ENCODE measurements at regions not wholly inside any gene's neighbourhood (a gene's known extent, or its start where the extent isn't known, plus 50 kb on each side); places are given as distances from the start of the nearest gene placed in this dataset.

- no peak for DNase-seq
Measured at GRCh38 chr21:15247613-15248012, 182.8 kb upstream of the NRIP1 start.

GRCh38 chr21:15249285-15249993 lies 184.6 kb upstream of the NRIP1 start:
- DNase-seq: no peak

- no peak for DNase-seq
Measured at GRCh38 chr21:15250384-15250783, 185.6 kb upstream of the NRIP1 start.

GRCh38 chr21:15252431-15252830 lies 187.6 kb upstream of the NRIP1 start:
- no peak for DNase-seq

GRCh38 chr21:15254111-15254510 lies 189.3 kb upstream of the NRIP1 start:
- DNase-seq: no peak

GRCh38 chr21:15255261-15255660 lies 190.5 kb upstream of the NRIP1 start:
- DNase-seq: no peak

- DNase-seq: no peak
Measured at GRCh38 chr21:15255763-15256162, 191.0 kb upstream of the NRIP1 start.

- DNase-seq: no peak
Measured at GRCh38 chr21:15256996-15257395, 192.2 kb upstream of the NRIP1 start.

GRCh38 chr21:15257646-15258045 lies 192.8 kb upstream of the NRIP1 start:
- DNase-seq: no peak

GRCh38 chr21:15259824-15260223 lies 195.0 kb upstream of the NRIP1 start:
- no peak for DNase-seq

GRCh38 chr21:15260604-15261003 lies 195.8 kb upstream of the NRIP1 start:
- DNase-seq: no peak

GRCh38 chr21:15264084-15264665 lies 199.4 kb upstream of the NRIP1 start:
- no peak for DNase-seq

GRCh38 chr21:15272171-15272570 lies 207.4 kb upstream of the NRIP1 start:
- DNase-seq: no peak

GRCh38 chr21:15272591-15272990 lies 207.8 kb upstream of the NRIP1 start:
- no peak for DNase-seq

- DNase-seq: no peak
Measured at GRCh38 chr21:15273244-15273643, 208.4 kb upstream of the NRIP1 start.

GRCh38 chr21:15274701-15275485 lies 210.1 kb upstream of the NRIP1 start:
- no peak for DNase-seq

GRCh38 chr21:15275615-15276235 lies 210.9 kb upstream of the NRIP1 start:
- DNase-seq: no peak

- no peak for DNase-seq
Measured at GRCh38 chr21:15276243-15276642, 211.4 kb upstream of the NRIP1 start.

GRCh38 chr21:15277466-15277865 lies 212.7 kb upstream of the NRIP1 start:
- no peak for DNase-seq

- no peak for DNase-seq
Measured at GRCh38 chr21:15278279-15278678, 213.5 kb upstream of the NRIP1 start.

- DNase-seq: no peak
Measured at GRCh38 chr21:15278851-15279250, 214.1 kb upstream of the NRIP1 start.

- no peak for DNase-seq
Measured at GRCh38 chr21:15279482-15279881, 214.7 kb upstream of the NRIP1 start.

- DNase-seq: no peak
Measured at GRCh38 chr21:15281714-15282113, 216.9 kb upstream of the NRIP1 start.

GRCh38 chr21:15282665-15283064 lies 217.9 kb upstream of the NRIP1 start:
- DNase-seq: no peak
